WTC11 (cell line): ENCODE measurements at regions not wholly inside any gene's neighbourhood (a gene's known extent, or its start where the extent isn't known, plus 50 kb on each side); places are given as distances from the start of the nearest gene placed in this dataset.

Experiments used
- ATAC-seq: fragments of 200-7000 bp; cut with Tn5 transposase; 2 replicates; pipeline ENCODE4 v1.10.0; 2021; ENCODE audit warnings: mild to moderate bottlenecking, moderate library complexity
- CTCF ChIA-PET: fragments of 300-600 bp; sonication (Branson Sonifier 250); formaldehyde crosslinking; loops from one replicate; lab custom pipeline; 2021; ENCODE audit warnings: antibody characterized with exemption; lab: Charles Lee
- POLR2A ChIA-PET: fragments of 350-600 bp; sonication (Branson Sonifier 250); formaldehyde crosslinking; loops from one replicate; lab custom pipeline; 2021; ENCODE audit warnings: antibody characterized with exemption; lab: Charles Lee
- DNase-seq: peaks from one replicate; pipeline ENCODE4 v3.0.0; 2021; ENCODE audit warnings: low spot score
- H3K27ac Mint-ChIP-seq: 2 replicates; pipeline ENCODE4 v1.8.0; 2021; ENCODE audit warnings: mixed read lengths
- H3K27me3 Mint-ChIP-seq: 2 replicates; pipeline ENCODE4 v1.8.0; 2021; ENCODE audit warnings: low read depth, mild to moderate bottlenecking, moderate library complexity, mixed read lengths
- H3K36me3 Mint-ChIP-seq: 2 replicates; pipeline ENCODE4 v1.8.0; 2021; ENCODE audit warnings: mixed read lengths
- H3K4me1 Mint-ChIP-seq: 2 replicates; pipeline ENCODE4 v1.8.0; 2022; ENCODE audit warnings: mixed read lengths
- H3K4me3 Mint-ChIP-seq: 2 replicates; pipeline ENCODE4 v1.8.0; 2021; ENCODE audit warnings: mild to moderate bottlenecking, moderate library complexity, mixed read lengths
- H3K9me3 Mint-ChIP-seq: 2 replicates; pipeline ENCODE4 v1.8.0; 2021; ENCODE audit warnings: mixed read lengths
- E2F1 ChIP-seq: sonication (generic); formaldehyde crosslinking; IDR thresholded peaks from 2 replicates; pipeline ENCODE4 v1.8.0; 2022; ENCODE audit warnings: mild to moderate bottlenecking, missing genetic modification reagents
- HMGA2 ChIP-seq: fragments of 250-450 bp; sonication (Bioruptor Pico); IDR thresholded peaks from 2 replicates; pipeline ENCODE4 v1.4.0; 2021; ENCODE audit warnings: mild to moderate bottlenecking, moderate library complexity
- NFYB ChIP-seq: sonication (generic); formaldehyde crosslinking; conservative IDR thresholded peaks from 2 replicates; pipeline ENCODE4 v1.8.0; 2022; ENCODE audit warnings: low read depth, missing genetic modification reagents
- NR2C2 ChIP-seq: sonication (generic); formaldehyde crosslinking; IDR thresholded peaks from 2 replicates; pipeline ENCODE4 v1.8.0; 2022; ENCODE audit warnings: mild to moderate bottlenecking, missing genetic modification reagents
- SMAD3 ChIP-seq: sonication (generic); formaldehyde crosslinking; IDR thresholded peaks from 2 replicates; pipeline ENCODE4 v1.8.0; 2022; ENCODE audit warnings: missing genetic modification reagents, mild to moderate bottlenecking, borderline replicate concordance
- SMAD4 ChIP-seq: sonication (generic); formaldehyde crosslinking; IDR thresholded peaks from 2 replicates; pipeline ENCODE4 v1.8.0; 2022; ENCODE audit warnings: mild to moderate bottlenecking, missing genetic modification reagents
- USF1 ChIP-seq: sonication (generic); formaldehyde crosslinking; IDR thresholded peaks from 2 replicates; pipeline ENCODE4 v1.8.0; 2022; ENCODE audit warnings: mild to moderate bottlenecking, missing genetic modification reagents
- ZBTB21 ChIP-seq: sonication (generic); formaldehyde crosslinking; IDR thresholded peaks from 2 replicates; pipeline ENCODE4 v1.8.1; 2023; ENCODE audit warnings: mild to moderate bottlenecking, missing genetic modification reagents, borderline replicate concordance
- ZNF263 ChIP-seq: sonication (generic); formaldehyde crosslinking; IDR thresholded peaks from 2 replicates; pipeline ENCODE4 v1.8.1; 2022; ENCODE audit warnings: low read depth, mild to moderate bottlenecking, moderate library complexity, missing genetic modification reagents
- ZNF423 ChIP-seq: fragments of 250-450 bp; sonication (Bioruptor Pico); IDR thresholded peaks from 2 replicates; pipeline ENCODE4 v2.1.2; 2022; ENCODE audit warnings: mild to moderate bottlenecking, moderate library complexity
- ZNF425 ChIP-seq: fragments of 250-450 bp; sonication (Bioruptor Pico); conservative IDR thresholded peaks from 2 replicates; pipeline ENCODE4 v1.9.0; 2021; ENCODE audit warnings: mild to moderate bottlenecking
- ZNF512 ChIP-seq: sonication (generic); formaldehyde crosslinking; IDR thresholded peaks from 2 replicates; pipeline ENCODE4 v1.8.1; 2022; ENCODE audit warnings: missing genetic modification reagents, borderline replicate concordance
- ZNF532 ChIP-seq: fragments of 250-450 bp; sonication (Bioruptor Pico); IDR thresholded peaks from 2 replicates; pipeline ENCODE4 v1.9.0; 2021; ENCODE audit warnings: mild to moderate bottlenecking, borderline replicate concordance
- ZNF671 ChIP-seq: fragments of 250-450 bp; sonication (Bioruptor Pico); IDR thresholded peaks from 2 replicates; pipeline ENCODE4 v1.8.0; 2021; ENCODE audit warnings: mild to moderate bottlenecking
- TF ChIP-seq, protein P1 (sequence below): sonication (generic); formaldehyde crosslinking; IDR thresholded peaks from 2 replicates; pipeline ENCODE4 v1.8.1; 2023; ENCODE audit warnings: mild to moderate bottlenecking, missing genetic modification reagents, moderate library complexity
- TF ChIP-seq, protein P2 (sequence below): sonication (generic); formaldehyde crosslinking; IDR thresholded peaks from 2 replicates; pipeline ENCODE4 v1.8.0; 2022; ENCODE audit warnings: missing genetic modification reagents
- TF ChIP-seq, protein P3 (sequence below): fragments of 250-450 bp; sonication (Bioruptor Pico); IDR thresholded peaks from 2 replicates; pipeline ENCODE4 v2.1.2; 2022; ENCODE audit warnings: mild to moderate bottlenecking, moderate library complexity

- ChIA-PET POLR2A (no interaction called here), CTCF (no interaction called here)
- no peak for TF ChIP-seq ZNF425 (CRISPR knock-in tag)
- TF ChIP-seq, protein P1, sequence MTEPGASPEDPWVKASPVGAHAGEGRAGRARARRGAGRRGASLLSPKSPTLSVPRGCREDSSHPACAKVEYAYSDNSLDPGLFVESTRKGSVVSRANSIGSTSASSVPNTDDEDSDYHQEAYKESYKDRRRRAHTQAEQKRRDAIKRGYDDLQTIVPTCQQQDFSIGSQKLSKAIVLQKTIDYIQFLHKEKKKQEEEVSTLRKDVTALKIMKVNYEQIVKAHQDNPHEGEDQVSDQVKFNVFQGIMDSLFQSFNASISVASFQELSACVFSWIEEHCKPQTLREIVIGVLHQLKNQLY (CRISPR knock-in tag): no peak
- no peak for TF ChIP-seq ZNF532 (CRISPR knock-in tag)
- no peak for TF ChIP-seq HMGA2 (CRISPR knock-in tag)
- TF ChIP-seq NR2C2 (CRISPR knock-in tag): no peak
- TF ChIP-seq ZNF671: no peak
- TF ChIP-seq USF1 (CRISPR knock-in tag): no peak
- TF ChIP-seq, protein P2, sequence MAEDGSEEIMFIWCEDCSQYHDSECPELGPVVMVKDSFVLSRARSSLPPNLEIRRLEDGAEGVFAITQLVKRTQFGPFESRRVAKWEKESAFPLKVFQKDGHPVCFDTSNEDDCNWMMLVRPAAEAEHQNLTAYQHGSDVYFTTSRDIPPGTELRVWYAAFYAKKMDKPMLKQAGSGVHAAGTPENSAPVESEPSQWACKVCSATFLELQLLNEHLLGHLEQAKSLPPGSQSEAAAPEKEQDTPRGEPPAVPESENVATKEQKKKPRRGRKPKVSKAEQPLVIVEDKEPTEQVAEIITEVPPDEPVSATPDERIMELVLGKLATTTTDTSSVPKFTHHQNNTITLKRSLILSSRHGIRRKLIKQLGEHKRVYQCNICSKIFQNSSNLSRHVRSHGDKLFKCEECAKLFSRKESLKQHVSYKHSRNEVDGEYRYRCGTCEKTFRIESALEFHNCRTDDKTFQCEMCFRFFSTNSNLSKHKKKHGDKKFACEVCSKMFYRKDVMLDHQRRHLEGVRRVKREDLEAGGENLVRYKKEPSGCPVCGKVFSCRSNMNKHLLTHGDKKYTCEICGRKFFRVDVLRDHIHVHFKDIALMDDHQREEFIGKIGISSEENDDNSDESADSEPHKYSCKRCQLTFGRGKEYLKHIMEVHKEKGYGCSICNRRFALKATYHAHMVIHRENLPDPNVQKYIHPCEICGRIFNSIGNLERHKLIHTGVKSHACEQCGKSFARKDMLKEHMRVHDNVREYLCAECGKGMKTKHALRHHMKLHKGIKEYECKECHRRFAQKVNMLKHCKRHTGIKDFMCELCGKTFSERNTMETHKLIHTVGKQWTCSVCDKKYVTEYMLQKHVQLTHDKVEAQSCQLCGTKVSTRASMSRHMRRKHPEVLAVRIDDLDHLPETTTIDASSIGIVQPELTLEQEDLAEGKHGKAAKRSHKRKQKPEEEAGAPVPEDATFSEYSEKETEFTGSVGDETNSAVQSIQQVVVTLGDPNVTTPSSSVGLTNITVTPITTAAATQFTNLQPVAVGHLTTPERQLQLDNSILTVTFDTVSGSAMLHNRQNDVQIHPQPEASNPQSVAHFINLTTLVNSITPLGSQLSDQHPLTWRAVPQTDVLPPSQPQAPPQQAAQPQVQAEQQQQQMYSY: no peak
- TF ChIP-seq ZNF263 (CRISPR knock-in tag): no peak
- TF ChIP-seq ZNF512 (CRISPR knock-in tag): no peak
- no peak for TF ChIP-seq ZNF423 (CRISPR knock-in tag)
- no peak for TF ChIP-seq SMAD4
- TF ChIP-seq ZBTB21 (CRISPR knock-in tag): no peak
- TF ChIP-seq E2F1 (CRISPR knock-in tag): no peak
- no peak for TF ChIP-seq NFYB (CRISPR knock-in tag)
- TF ChIP-seq SMAD3 (CRISPR knock-in tag): no peak
- TF ChIP-seq, protein P3, sequence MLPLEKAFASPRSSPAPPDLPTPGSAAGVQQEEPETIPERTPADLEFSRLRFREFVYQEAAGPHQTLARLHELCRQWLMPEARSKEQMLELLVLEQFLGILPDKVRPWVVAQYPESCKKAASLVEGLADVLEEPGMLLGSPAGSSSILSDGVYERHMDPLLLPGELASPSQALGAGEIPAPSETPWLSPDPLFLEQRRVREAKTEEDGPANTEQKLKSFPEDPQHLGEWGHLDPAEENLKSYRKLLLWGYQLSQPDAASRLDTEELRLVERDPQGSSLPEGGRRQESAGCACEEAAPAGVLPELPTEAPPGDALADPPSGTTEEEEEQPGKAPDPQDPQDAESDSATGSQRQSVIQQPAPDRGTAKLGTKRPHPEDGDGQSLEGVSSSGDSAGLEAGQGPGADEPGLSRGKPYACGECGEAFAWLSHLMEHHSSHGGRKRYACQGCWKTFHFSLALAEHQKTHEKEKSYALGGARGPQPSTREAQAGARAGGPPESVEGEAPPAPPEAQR: no peak
- no peak overlapping the region for H3K4me3 Mint-ChIP-seq
- no peak for ATAC-seq
- H3K27me3 Mint-ChIP-seq: no peaks in the 10 kb centered on the region
- no peak overlapping the region for H3K27ac Mint-ChIP-seq
- no peaks in the 10 kb centered on the region for H3K9me3 Mint-ChIP-seq
- no peaks in the 10 kb centered on the region for H3K4me1 Mint-ChIP-seq
- H3K36me3 Mint-ChIP-seq: no peaks in the 10 kb centered on the region
- no peak for DNase-seq
Observed at GRCh38 chrX:128717635-128718578, 665.7 kb upstream of the ACTRT1 start.
